Mesenchymal stem cell (in vitro differentiated cells and primary cell): ENCODE measurements at regions not wholly inside any gene's neighbourhood (a gene's known extent, or its start where the extent isn't known, plus 50 kb on each side); places are given as distances from the start of the nearest gene placed in this dataset.

Experiments used
- DNase-seq: peaks from one replicate; pipeline ENCODE4 v3.0.0-alpha.2; 2013
- H2AFZ ChIP-seq: one replicate; pipeline ENCODE4 v1.6.1; 2013; ENCODE audit warnings: low read depth, mild to moderate bottlenecking, control low read depth, inconsistent platforms, low read length, moderate library complexity
- H2AK5ac ChIP-seq: 2 replicates; pipeline ENCODE4 v1.6.1; 2013; ENCODE audit warnings: low read length, moderate library complexity, mild to moderate bottlenecking, inconsistent platforms; ENCODE audit not compliant: severe bottlenecking
- H2BK120ac ChIP-seq: one replicate; pipeline ENCODE4 v1.6.1; 2013; ENCODE audit warnings: low read depth, mild to moderate bottlenecking, inconsistent platforms, low read length, moderate library complexity
- H2BK12ac ChIP-seq, 2 experiments: one replicate each; pipeline ENCODE4 v1.6.1; 2013; ENCODE audit warnings: inconsistent platforms in 2 of 2, low read length in 2 of 2, mild to moderate bottlenecking in 2 of 2, moderate library complexity in 2 of 2, control low read depth in 1 of 2
- H2BK15ac ChIP-seq: one replicate; pipeline ENCODE4 v1.6.1; 2013; ENCODE audit warnings: mild to moderate bottlenecking, low read depth, inconsistent platforms; ENCODE audit not compliant: poor library complexity, severe bottlenecking
- H2BK5ac ChIP-seq: 2 replicates; pipeline ENCODE4 v1.6.1; 2013; ENCODE audit warnings: low read depth, mild to moderate bottlenecking, low read length, control low read depth, inconsistent platforms; ENCODE audit not compliant: poor library complexity, severe bottlenecking
- H3K14ac ChIP-seq, 2 experiments: one replicate each; pipeline ENCODE4 v1.6.1; 2013; ENCODE audit warnings: inconsistent platforms in 2 of 2, low read length in 2 of 2, control low read depth in 1 of 2, mild to moderate bottlenecking in 1 of 2, moderate library complexity in 1 of 2
- H3K18ac ChIP-seq, 2 experiments: one replicate each; pipeline ENCODE4 v1.6.1; 2013; ENCODE audit warnings: inconsistent platforms in 2 of 2, low read length in 2 of 2, control low read depth in 1 of 2, low read depth in 1 of 2, mild to moderate bottlenecking in 1 of 2
- H3K23ac ChIP-seq, 2 experiments: one replicate each; pipeline ENCODE4 v1.6.1; 2013; ENCODE audit warnings: inconsistent platforms in 2 of 2, low read length in 2 of 2, mild to moderate bottlenecking in 2 of 2, moderate library complexity in 2 of 2, control low read depth in 1 of 2
- H3K27ac ChIP-seq: 2 replicates; pipeline ENCODE4 v1.5.1; 2013; ENCODE audit warnings: mild to moderate bottlenecking, moderate library complexity, low read length, control low read depth, inconsistent platforms; ENCODE audit not compliant: poor library complexity, severe bottlenecking
- H3K27me3 ChIP-seq, 2 experiments: 2 replicates each; pipeline versions ENCODE4 v1.6.1 to v1.7.0; 2013; ENCODE audit warnings: low read length in 2 of 2, mild to moderate bottlenecking in 2 of 2, moderate library complexity in 2 of 2, control low read depth in 1 of 2, inconsistent platforms in 1 of 2; ENCODE audit not compliant: control insufficient read depth in 1 of 2, insufficient read depth in 1 of 2
- H3K36me3 ChIP-seq, 2 experiments: 2 replicates each; pipeline versions ENCODE4 v1.6.1 to v1.7.0; 2013; ENCODE audit warnings: low read length in 2 of 2, control low read depth in 1 of 2, inconsistent platforms in 1 of 2, low read depth in 1 of 2, mild to moderate bottlenecking in 1 of 2; ENCODE audit not compliant: insufficient read depth in 2 of 2, control insufficient read depth in 1 of 2
- H3K4ac ChIP-seq, 2 experiments: one replicate each; pipeline ENCODE4 v1.6.1; 2013; ENCODE audit warnings: inconsistent platforms in 2 of 2, low read length in 2 of 2, mild to moderate bottlenecking in 2 of 2, moderate library complexity in 2 of 2, control low read depth in 1 of 2, low read depth in 1 of 2
- H3K4me1 ChIP-seq: 2 replicates; pipeline ENCODE4 v1.6.1; 2013; ENCODE audit warnings: low read depth, low read length, control low read depth; ENCODE audit not compliant: control insufficient read depth, insufficient read depth
- H3K4me2 ChIP-seq: 2 replicates; pipeline ENCODE4 v1.6.1; 2013; ENCODE audit warnings: low read length, mild to moderate bottlenecking, inconsistent platforms; ENCODE audit not compliant: poor library complexity, severe bottlenecking
- H3K4me3 ChIP-seq, 2 experiments: 2 replicates each; pipeline versions ENCODE4 v1.5.1 to v1.7.0; 2013; ENCODE audit warnings: low read length in 2 of 2, mild to moderate bottlenecking in 2 of 2, control low read depth in 1 of 2, low read depth in 1 of 2; ENCODE audit not compliant: insufficient read depth in 1 of 2
- H3K79me1 ChIP-seq: replicated peaks from 2 replicates; pipeline ENCODE4 v1.6.1; 2013; ENCODE audit warnings: mild to moderate bottlenecking, control low read depth, low read length, inconsistent platforms; ENCODE audit not compliant: poor library complexity, severe bottlenecking
- H3K9ac ChIP-seq: 2 replicates; pipeline ENCODE4 v1.7.0; 2013; ENCODE audit warnings: mild to moderate bottlenecking, low read length, moderate library complexity
- H3K9me3 ChIP-seq: 2 replicates; pipeline ENCODE4 v1.7.0; 2013; ENCODE audit warnings: mild to moderate bottlenecking, low read length; ENCODE audit not compliant: control insufficient read depth
- H4K8ac ChIP-seq: one replicate; pipeline ENCODE4 v1.6.1; 2013; ENCODE audit warnings: inconsistent platforms, mild to moderate bottlenecking, low read length, moderate library complexity
- H4K91ac ChIP-seq: one replicate; pipeline ENCODE4 v1.6.1; 2013; ENCODE audit warnings: mild to moderate bottlenecking, low read length, inconsistent platforms
- WGBS: methylation state at CpG from one replicate; pipeline ENCODE4 v1.1.7; 2013; ENCODE audit warnings: mixed read lengths; 5-methylcytosine and 5-hydroxymethylcytosine counted together

DNA sequence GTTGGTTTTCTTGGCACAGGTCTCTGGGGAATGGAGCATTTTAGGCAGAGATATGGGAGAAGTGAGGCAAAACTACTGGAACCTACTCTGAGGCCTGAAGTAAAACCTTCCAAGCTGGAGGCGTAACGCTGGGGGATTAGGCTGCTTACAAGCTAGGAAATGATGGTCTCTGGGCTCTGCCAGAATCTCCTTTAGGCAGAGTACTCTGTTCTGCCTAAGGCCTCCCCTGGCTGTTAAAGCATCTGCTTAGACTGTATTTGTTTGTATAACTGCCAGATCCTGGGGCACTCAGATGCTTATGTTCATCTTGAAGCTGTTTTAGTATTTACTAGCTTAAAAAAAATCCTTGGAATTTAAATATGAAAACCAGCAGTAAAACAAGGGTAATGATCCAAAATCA is 822.2 kb downstream of the RPA4 start:
- H3K27ac ChIP-seq = no peak overlapping the region
- no peak overlapping the region for H3K9ac ChIP-seq
- no peaks in the 10 kb centered on the region for H3K9me3 ChIP-seq
- no peak overlapping the region for H3K14ac ChIP-seq
- peaks cover 0 to 6% of the 10 kb centered on the region in 2 experiments for H3K27me3 ChIP-seq
- H4K8ac ChIP-seq = no peak overlapping the region
- H3K4me2 ChIP-seq = no peak overlapping the region
- no peak overlapping the region for H3K4me3 ChIP-seq
- no peak overlapping the region for H3K23ac ChIP-seq
- no peaks in the 10 kb centered on the region for H3K4me1 ChIP-seq
- H2BK120ac ChIP-seq = no peak overlapping the region
- no peaks in the 10 kb centered on the region for H3K36me3 ChIP-seq
- no peak overlapping the region for H2BK5ac ChIP-seq
- H2AFZ ChIP-seq = no peak overlapping the region
- H3K79me1 ChIP-seq = no peaks in the 10 kb centered on the region
- no peak overlapping the region for H3K18ac ChIP-seq
- no peak overlapping the region for H2AK5ac ChIP-seq
- WGBS = 87% methylated on average over 2 of the region's 2 CpGs
- no peak overlapping the region for H2BK15ac ChIP-seq
- DNase-seq = peak; percentile 4
- no peak overlapping the region for H2BK12ac ChIP-seq
- no peak overlapping the region for H3K4ac ChIP-seq
- no peak overlapping the region for H4K91ac ChIP-seq

DNA sequence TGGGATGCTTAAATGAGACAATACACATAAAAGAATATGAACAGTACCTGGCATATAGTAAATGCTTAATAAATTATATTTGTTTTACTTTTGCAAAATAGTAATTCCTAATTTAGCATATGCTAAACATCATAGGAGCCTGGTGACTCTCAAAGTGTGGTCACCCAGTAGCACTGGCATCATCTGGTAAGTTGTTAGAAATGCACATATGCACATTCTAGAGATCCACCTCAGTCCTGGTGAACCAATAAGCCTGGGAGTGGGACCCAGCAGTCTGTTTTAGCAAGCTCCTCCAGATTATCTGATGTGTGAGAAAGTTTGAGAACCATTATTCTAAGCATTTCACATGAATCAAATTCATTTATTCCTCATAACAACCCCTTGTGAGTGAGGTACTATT is 830.4 kb downstream of the RPA4 start:
- Histone ChIP-seq H2AFZ (no peak overlapping the region), H3K27me3 (no peaks in the 10 kb centered on the region), H3K9me3 (no peaks in the 10 kb centered on the region), H3K4me1 (no peaks in the 10 kb centered on the region), H3K27ac (no peak overlapping the region), H4K8ac (no peak overlapping the region), H2BK120ac (no peak overlapping the region), H3K18ac (no peak overlapping the region), H3K23ac (no peak overlapping the region), H2BK5ac (no peak overlapping the region), H2AK5ac (no peak overlapping the region), H3K36me3 (no peaks in the 10 kb centered on the region), H2BK15ac (no peak overlapping the region), H3K4me2 (no peak overlapping the region), H3K4ac (no peak overlapping the region), H4K91ac (no peak overlapping the region), H3K14ac (no peak overlapping the region), H3K9ac (no peak overlapping the region), H3K79me1 (no peaks in the 10 kb centered on the region), H2BK12ac (no peak overlapping the region), H3K4me3 (no peak overlapping the region)
- no peak for DNase-seq

DNA sequence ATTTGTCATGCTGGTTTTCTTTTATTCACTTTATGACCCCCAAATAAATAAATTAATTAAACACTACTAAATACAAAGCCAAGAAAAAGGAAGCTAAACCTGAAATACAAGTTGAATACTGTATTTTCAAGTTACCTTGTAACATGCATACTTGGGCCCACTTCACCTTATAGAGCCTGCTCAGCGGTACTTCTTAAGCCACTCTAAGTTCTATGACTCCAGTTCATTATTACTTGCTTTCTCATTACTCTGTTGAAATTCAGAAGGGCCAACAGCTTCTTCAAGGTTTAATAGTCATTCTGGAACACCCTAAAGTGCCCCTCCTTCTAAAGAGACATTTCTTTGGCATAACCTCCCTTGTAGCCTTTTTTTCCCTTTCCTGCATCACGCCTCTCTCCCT is 844.5 kb downstream of the RPA4 start:
- Histone ChIP-seq H4K8ac (no peak overlapping the region), H3K4me2 (no peak overlapping the region), H3K9me3 (no peaks in the 10 kb centered on the region), H3K27ac (no peak overlapping the region), H3K23ac (no peak overlapping the region), H3K79me1 (no peaks in the 10 kb centered on the region), H3K4ac (no peak overlapping the region), H3K36me3 (no peaks in the 10 kb centered on the region), H3K4me3 (no peak overlapping the region), H3K27me3 (no peaks in the 10 kb centered on the region), H3K4me1 (no peaks in the 10 kb centered on the region), H3K14ac (no peak overlapping the region), H2AFZ (no peak overlapping the region), H3K18ac (no peak overlapping the region), H2BK5ac (no peak overlapping the region), H3K9ac (no peak overlapping the region), H4K91ac (no peak overlapping the region), H2BK120ac (no peak overlapping the region), H2BK15ac (no peak overlapping the region), H2AK5ac (no peak overlapping the region), H2BK12ac (no peak overlapping the region)
- 100% methylated on average over 1 of the region's 2 CpGs for WGBS
- no peak for DNase-seq

DNA sequence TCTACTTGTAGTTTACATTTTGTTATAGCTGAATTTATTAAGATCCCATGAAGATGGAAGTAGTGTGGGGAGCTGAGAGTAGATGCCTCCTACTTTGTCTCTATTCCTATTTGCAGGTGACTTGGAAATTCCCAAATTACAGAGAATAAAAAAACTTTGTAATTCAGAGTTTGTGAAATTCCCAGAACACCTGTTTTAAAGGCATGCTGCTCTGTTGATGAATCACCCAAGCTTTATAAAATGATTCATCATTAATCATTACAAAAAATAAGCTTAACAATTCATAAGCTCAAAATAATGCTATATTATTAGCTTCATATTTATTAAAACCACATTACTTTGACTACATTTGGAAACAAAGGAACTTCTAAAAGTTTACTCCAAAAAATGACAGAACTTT is 856.3 kb downstream of the RPA4 start:
- H3K4me3 ChIP-seq = no peak overlapping the region
- H4K91ac ChIP-seq = no peak overlapping the region
- H3K4ac ChIP-seq = no peak overlapping the region
- no peak overlapping the region for H3K18ac ChIP-seq
- H3K79me1 ChIP-seq = no peaks in the 10 kb centered on the region
- no peak overlapping the region for H2BK12ac ChIP-seq
- no peaks in the 10 kb centered on the region for H3K4me1 ChIP-seq
- H2BK120ac ChIP-seq = no peak overlapping the region
- peaks cover 0 to 3% of the 10 kb centered on the region in 2 experiments for H3K27me3 ChIP-seq
- H4K8ac ChIP-seq = no peak overlapping the region
- H2BK5ac ChIP-seq = no peak overlapping the region
- no peak overlapping the region for H2AFZ ChIP-seq
- H3K23ac ChIP-seq = no peak overlapping the region
- H2BK15ac ChIP-seq = no peak overlapping the region
- no peak overlapping the region for H3K27ac ChIP-seq
- H3K9me3 ChIP-seq = peaks cover 5% of the 10 kb centered on the region
- H3K14ac ChIP-seq = no peak overlapping the region
- no peak for DNase-seq
- no peak overlapping the region for H3K4me2 ChIP-seq
- no peak overlapping the region for H2AK5ac ChIP-seq
- H3K9ac ChIP-seq = no peak overlapping the region
- no peaks in the 10 kb centered on the region for H3K36me3 ChIP-seq
